A204.1 (cell line): ENCODE measurements at regions not wholly inside any gene's neighbourhood (a gene's known extent, or its start where the extent isn't known, plus 50 kb on each side); places are given as distances from the start of the nearest gene placed in this dataset.
"Not testable (repeated sequence)": the region's sequence is repeated elsewhere in the genome, so short reads cannot be mapped to it uniquely, and the experiment has no call there.

Experiments
- FAIRE-seq: peaks from 2 replicates; lab custom pipeline; 2012; peaks lifted over from hg19 to GRCh38; lab: Jason Lieb, UNC

DNA sequence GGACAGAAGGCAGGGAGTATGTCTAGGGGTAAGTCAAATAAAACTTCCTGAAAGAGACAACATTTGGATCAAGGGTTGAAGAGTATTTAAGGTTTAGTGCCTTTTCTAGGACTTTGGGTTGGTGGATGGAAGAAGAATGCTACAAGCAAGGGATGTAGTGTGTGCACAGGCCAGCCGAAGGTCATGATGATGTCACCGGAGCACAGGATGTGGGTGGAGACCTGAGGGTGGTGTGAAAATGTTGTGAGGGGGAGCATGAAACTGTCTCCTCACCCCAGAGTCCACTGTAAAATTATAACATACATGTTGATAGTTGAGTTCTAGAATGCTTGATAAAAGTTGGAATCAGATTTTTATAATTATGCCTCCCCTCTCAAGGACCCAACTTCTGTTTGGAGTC, 553.3 kb upstream of the SGCD start:
- FAIRE-seq = no peak

GRCh38 chr5:155780260-155780659, 546.7 kb upstream of the SGCD start:
- FAIRE-seq = no peak

DNA sequence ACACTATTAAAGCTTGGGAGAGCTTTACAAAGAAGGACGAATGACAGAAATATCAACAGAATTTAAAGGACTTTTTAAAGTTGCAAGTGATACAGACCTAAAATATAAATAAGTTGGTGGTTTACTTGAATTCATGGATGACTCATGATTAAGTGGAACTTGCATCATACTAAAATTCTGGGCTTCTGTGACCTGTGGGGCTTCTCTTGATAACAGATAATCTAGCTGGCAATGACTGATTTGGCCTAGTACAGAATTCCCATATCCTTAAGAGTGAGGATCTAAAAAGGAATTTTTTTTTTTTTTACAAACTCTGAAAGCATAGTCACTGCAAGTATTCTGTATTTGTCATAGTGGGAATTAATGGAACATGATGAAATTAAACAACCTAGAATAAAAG, 543.7 kb upstream of the SGCD start:
- FAIRE-seq = no peak

GRCh38 chr5:155783791-155784190, 543.2 kb upstream of the SGCD start:
- no peak for FAIRE-seq

- FAIRE-seq = no peak
Measured at GRCh38 chr5:155786108-155786507, 540.9 kb upstream of the SGCD start.

DNA sequence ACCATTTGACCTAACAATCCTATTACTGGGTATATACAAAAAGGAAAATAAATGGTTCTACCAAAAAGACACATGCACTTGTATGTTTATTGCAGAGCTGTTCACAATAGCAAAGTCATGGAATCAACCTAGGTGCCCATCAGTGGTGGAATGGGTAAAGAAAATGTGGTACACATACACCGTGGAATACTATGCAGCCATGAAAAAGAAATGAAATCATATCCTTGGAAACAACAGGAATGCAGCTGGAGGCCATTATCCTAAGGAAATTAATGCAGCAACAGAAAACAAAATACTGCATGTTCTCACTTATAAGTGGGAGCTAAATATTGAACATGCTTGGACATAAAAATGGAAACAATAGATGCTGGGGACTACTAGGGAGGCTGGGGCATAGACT, 534.1 kb upstream of the SGCD start:
- FAIRE-seq = no peak

DNA sequence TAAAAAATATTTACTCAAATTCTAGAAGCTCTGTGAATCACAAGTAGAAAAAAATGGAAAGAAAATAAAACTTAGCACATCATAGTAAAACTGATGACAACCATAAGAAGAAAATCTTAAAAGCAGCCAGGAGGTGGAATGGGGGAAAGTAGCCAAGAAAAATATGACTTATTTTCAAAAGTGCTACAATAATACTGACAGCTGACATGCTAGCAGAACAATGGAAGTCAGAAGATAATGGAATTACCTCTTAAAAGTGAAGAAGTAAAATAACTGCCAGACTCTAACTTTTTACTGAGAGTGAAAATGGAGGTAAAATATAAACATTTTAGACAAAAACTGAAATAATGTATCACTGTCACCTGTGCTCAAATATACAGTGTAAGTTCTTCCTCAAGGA, 532.2 kb upstream of the SGCD start:
- FAIRE-seq = no peak

DNA sequence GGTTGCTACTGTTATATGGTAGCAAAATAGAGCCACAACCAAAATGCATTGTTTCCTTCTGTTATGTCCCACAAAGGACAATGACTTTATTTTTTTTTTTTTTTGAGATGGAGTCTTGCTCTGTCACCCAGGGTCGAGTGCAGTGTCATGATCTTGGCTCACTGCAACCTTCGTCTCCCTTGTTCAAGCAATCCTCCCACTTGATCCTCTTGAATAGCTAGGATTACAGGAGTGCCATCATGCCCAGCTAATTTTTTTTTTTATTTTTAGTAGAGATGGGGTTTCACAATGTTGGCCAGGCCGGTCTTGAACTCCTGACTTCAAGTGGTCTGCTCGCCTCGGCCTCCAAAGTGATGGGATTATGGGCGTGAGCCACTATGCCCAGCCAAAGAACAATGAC, 527.7 kb upstream of the SGCD start:
- FAIRE-seq = no peak

GRCh38 chr5:155807884-155808576, 518.9 kb upstream of the SGCD start:
- no peak for FAIRE-seq

DNA sequence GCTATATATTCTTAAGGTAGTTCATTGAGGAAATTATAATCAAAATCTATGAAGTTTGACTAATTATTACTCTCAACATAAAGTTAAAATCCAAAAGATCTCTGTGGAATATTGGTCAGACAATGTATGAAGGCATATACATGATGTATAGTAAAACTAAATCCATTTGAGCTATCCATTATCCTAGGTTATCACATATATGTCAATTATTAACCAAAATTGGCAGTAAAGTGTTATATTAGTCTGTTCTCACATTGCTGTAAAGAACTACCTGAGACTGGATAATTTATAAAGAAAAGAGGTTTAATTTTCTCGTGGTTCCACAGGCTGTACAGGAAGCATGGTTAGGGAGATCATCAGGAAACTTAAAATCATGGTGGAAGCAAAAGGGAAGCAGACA, 511.7 kb upstream of the SGCD start:
- no peak for FAIRE-seq

GRCh38 chr5:155822177-155822576, 504.8 kb upstream of the SGCD start:
- FAIRE-seq = no peak

- FAIRE-seq = no peak
Measured at GRCh38 chr5:155826611-155827507, 500.1 kb upstream of the SGCD start.

DNA sequence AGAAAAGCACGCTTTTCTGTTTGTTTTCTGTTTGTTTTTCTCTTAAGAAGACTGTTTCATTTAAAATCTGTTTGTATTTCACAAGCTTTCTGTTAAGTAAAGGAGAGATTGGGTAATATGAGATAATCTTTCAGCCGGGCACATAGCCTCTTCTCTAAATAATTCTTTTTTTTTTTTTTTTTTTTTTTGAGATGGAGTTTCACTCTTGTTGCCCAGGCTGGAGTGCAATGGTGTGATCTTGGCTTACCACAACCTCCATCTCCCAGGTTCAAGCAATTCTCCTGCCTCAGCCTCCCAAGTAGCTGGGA, 499.5 kb upstream of the SGCD start:
- not testable (repeated sequence) for FAIRE-seq

GRCh38 chr5:155827949-155828348, 499.0 kb upstream of the SGCD start:
- FAIRE-seq = no peak

DNA sequence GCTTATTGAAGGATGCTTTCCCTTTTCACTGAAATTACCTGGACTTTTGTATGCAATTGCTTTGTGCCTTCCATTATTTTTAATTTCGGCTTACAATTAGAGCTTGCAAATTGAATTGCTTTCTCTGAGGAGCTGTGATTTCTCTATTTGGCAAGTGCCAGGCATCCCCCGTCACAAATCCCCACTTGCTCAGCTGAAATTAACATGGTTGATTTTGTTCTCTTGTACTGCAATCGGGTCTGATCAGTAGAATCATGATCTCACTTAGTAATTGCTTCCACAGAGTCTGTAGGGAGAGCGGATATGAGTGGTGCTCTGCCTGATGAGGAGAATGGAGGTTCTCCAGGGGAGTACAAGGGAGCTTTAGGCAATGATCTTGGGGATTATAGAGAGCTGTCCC, 495.5 kb upstream of the SGCD start:
- FAIRE-seq = no peak

GRCh38 chr5:155833287-155833686, 493.7 kb upstream of the SGCD start:
- FAIRE-seq = no peak

GRCh38 chr5:155834271-155834975, 492.5 kb upstream of the SGCD start:
- FAIRE-seq = no peak

DNA sequence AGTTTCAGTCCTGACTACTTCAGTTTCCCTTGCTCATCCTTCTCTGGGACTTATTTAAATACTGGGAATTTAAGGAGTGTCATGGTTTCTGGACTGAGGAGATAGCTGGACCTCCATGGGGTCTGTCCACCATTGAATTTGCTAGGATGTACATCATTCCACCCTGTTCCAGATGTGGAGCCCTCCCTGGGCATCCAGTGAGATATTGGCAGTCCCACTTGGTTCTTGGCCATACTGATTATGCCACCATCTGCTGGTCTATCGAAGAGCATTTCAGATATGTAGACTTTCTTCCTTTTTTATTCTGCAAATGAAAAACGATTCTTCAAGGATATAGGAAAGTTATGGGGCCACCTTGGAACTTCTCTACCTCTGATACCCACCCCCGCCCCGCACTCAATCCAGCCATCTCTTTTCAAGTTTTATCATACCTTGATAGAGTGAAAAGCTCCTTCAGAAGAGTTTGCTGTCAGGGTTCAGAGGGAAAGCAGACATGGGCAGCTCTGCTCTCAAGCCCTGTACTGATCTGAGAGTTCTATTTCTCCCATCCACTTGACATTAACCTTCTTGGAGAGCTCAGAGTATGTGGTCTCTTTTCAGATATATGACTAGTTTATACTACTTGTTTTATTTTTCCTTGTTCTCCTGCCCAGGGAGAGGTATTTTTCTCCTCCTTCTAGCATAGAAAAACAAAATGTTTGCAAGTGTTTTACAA, 490.7 kb upstream of the SGCD start:
- no peak for FAIRE-seq

DNA sequence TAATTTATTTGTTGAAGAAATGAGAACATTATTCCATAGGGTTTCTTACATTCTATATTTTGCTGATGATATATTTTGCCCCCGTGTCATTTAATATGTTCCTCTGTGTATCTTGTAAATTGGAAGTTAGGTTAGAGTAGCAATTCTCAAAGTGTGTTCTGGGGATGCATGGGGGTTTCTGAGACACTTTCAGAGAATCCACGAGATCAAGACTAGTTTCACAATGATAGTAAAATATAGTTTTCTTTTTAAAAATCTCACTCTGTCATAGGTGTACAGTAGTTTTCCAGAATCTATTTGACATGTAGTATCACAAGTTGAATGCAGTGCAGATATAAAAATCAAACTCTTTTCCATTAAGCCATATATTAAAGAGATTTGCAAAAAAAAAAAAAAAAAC, 488.6 kb upstream of the SGCD start:
- FAIRE-seq = no peak

DNA sequence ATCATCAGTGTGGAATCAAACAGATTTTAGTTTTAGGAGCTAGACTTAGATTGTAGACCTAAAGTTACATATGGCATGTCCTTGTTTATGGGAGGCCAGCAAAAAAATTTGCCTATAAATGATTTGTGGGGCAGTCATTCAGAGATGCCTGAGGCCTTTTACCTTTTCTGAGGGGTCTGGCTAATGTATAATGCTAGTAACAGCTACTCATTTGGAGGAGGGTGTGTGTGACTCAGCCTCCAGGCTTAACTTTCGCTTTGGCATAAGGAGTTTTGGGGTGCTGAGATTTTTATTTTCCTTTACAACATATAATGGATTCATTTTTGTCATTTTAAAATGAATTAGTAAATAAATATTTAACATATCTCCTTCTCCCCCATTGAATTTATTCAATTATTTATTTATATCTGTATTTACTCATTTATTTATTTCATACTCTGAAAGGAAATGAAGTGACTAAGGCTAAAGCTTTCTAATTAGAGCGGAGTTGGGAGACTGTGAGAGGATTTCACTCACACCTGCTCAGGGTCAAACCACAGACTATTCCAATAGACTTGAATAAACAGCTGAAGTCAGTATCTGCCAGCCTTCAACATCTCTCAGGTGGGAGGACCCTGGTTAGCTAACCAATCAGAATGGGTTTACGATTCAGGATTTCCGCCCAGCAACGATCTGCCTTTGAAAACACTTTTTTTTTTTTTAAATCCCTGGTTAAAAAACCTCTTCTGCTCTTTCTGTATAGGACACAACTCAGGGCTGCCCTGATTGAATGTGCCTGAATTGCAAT, 487.5 kb upstream of the SGCD start:
- FAIRE-seq = no peak

- no peak for FAIRE-seq
Measured at GRCh38 chr5:155844542-155844941, 482.4 kb upstream of the SGCD start.

DNA sequence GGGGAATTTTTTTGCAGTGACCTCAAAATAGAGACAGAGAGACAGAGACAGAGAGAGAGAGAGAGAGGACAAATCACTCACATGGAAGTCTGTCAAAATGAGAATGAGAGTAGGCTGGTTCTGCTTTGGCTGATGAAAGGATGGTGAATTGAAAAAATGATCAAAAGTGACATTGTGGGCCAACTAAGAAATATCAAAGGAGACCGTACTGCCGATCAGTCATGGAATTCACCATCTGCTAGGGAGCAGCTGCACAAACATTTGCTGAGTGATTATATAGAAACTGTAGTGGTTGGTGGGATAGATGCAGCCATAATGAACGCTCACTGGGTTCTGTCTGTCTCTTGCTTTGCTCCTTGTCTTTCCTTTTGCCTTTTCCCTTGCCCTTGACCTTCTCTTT, 476.6 kb upstream of the SGCD start:
- no peak for FAIRE-seq
